GM12892 (cell line): ENCODE measurements at regions not wholly inside any gene's neighbourhood (a gene's known extent, or its start where the extent isn't known, plus 50 kb on each side); places are given as distances from the start of the nearest gene placed in this dataset.

Experiments used
- POLR2A ChIP-seq: IDR thresholded peaks from 2 replicates; pipeline ENCODE4 v1.6.1; 2011; ENCODE audit warnings: low read depth, low read length, control low read depth
- POLR2AphosphoS5 ChIP-seq: IDR thresholded peaks from 2 replicates; pipeline ENCODE4 v1.6.1; 2011; ENCODE audit warnings: low read depth, low read length, control low read depth

DNA sequence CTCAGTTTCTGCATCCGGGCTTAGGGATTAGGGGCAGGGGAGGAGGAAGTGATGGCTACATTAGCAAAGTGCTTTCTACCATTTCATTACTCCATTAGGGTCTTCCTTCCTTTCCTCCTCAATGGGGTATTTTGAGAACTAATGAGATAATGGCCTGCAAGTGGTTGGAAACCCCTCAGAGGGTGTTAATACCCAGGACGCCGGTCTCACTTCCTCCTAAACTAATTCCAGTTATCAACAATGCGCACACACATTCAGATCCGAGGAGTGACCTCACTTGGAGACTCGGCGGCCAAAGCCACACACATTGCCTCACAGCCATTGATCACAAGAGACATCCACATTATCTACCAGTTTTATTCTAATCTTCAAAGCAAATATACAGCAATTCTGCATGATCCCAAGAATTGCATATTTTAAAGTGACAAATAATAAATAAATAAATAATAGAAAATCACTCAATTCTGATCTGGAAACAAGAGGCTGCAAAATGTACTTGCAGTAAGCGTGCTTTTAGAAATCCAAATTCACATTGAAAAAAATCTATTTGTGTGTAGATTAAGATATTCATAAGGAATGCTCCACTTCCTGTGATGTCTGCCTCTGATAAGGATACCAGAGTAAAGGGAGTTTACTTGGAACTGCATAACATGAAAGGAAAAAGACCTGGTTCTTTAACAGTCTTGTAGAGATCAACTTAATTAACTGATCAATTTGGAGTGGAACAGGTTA lies 329.1 kb downstream of the FBXW7 start:
- TF ChIP-seq POLR2AphosphoS5 (no peak), POLR2A (no peak)
